ENCODE measurements at regions not wholly inside any gene's neighbourhood (a gene's known extent, or its start where the extent isn't known, plus 50 kb on each side); places are given as distances from the start of the nearest gene placed in this dataset.

GRCh38 chr14:54331516-54331915 lies 65.3 kb upstream of the CDKN3 start:
- TF ChIP-seq CTCF (conservative IDR thresholded peaks at IDR 0.05; ENCODE audit: low read depth, low read length) = no peak
- no peak for TF ChIP-seq NFE2L2 (IDR thresholded peaks at IDR 0.05; ENCODE audit: low read depth, low read length)
- no peak for TF ChIP-seq MAFK (IDR thresholded peaks at IDR 0.05; ENCODE audit: low read depth, low read length)
- no peak for TF ChIP-seq RFX5 (IDR thresholded peaks at IDR 0.05; ENCODE audit: low read depth, low read length)
